ENCODE measurements at regions not wholly inside any gene's neighbourhood (a gene's known extent, or its start where the extent isn't known, plus 50 kb on each side); places are given as distances from the start of the nearest gene placed in this dataset.

GRCh38 chr4:158459085-158459820 lies 62.4 kb upstream of the RXFP1 start:
- Histone ChIP-seq H3K4me1 (ENCODE audit: insufficient read depth, low read length, poor library complexity, severe bottlenecking) (no peaks in the 10 kb centered on the region), H3K27me3 (replicated peaks; ENCODE audit: insufficient read depth, low read depth, low read length, poor library complexity) (no peaks in the 10 kb centered on the region), H3K9me3 (ENCODE audit: low read depth, low read length, poor library complexity, severe bottlenecking) (no peaks in the 10 kb centered on the region), H3K27ac (ENCODE audit: low read depth, low read length, poor library complexity, severe bottlenecking) (no peak overlapping the region), H3K4me3 (ENCODE audit: low read depth, low read length, poor library complexity, severe bottlenecking) (no peak overlapping the region), H3K36me3 (ENCODE audit: insufficient read depth, low read length, poor library complexity, severe bottlenecking) (no peaks in the 10 kb centered on the region)
- DNase-seq (ENCODE audit: low spot score), result no peak
- no peak for TF ChIP-seq CTCF (conservative IDR thresholded peaks at IDR 0.05; ENCODE audit: low read depth, low read length)
- TF ChIP-seq EZH2 (IDR thresholded peaks at IDR 0.05; ENCODE audit: borderline replicate concordance, low read depth, low read length, poor library complexity, severe bottlenecking), result no peak
- intact Hi-C loops (cut with micrococcal nuclease; ENCODE audit: unreplicated experiment), result no loop called here
- BruUV-seq (replicated peaks), result no TSS peak
- POLR2A ChIA-PET (ENCODE audit: low non-redundant PET), result no interaction called here
- CTCF ChIA-PET, result no interaction called here

GRCh38 chr4:158461336-158461735 lies 60.3 kb upstream of the RXFP1 start:
- no peaks in the 10 kb centered on the region for H3K27me3 ChIP-seq (replicated peaks; ENCODE audit: insufficient read depth, low read depth, low read length, poor library complexity)
- H3K36me3 ChIP-seq (ENCODE audit: insufficient read depth, low read length, poor library complexity, severe bottlenecking), result no peaks in the 10 kb centered on the region
- H3K4me3 ChIP-seq (ENCODE audit: low read depth, low read length, poor library complexity, severe bottlenecking), result no peak overlapping the region
- intact Hi-C loops (cut with micrococcal nuclease; ENCODE audit: unreplicated experiment), result no loop called here
- no TSS peak for BruUV-seq (replicated peaks)
- CTCF ChIA-PET, result no interaction called here
- no peak for DNase-seq (ENCODE audit: low spot score)
- TF ChIP-seq CTCF (conservative IDR thresholded peaks at IDR 0.05; ENCODE audit: low read depth, low read length) (no peak), EZH2 (IDR thresholded peaks at IDR 0.05; ENCODE audit: borderline replicate concordance, low read depth, low read length, poor library complexity, severe bottlenecking) (no peak)
- no peak overlapping the region for H3K27ac ChIP-seq (ENCODE audit: low read depth, low read length, poor library complexity, severe bottlenecking)
- no peaks in the 10 kb centered on the region for H3K9me3 ChIP-seq (ENCODE audit: low read depth, low read length, poor library complexity, severe bottlenecking)
- POLR2A ChIA-PET (ENCODE audit: low non-redundant PET), result no interaction called here
- no peaks in the 10 kb centered on the region for H3K4me1 ChIP-seq (ENCODE audit: insufficient read depth, low read length, poor library complexity, severe bottlenecking)

GRCh38 chr4:158462611-158463010 lies 59.1 kb upstream of the RXFP1 start:
- BruUV-seq (replicated peaks), result no TSS peak
- CTCF ChIA-PET, result no interaction called here
- no peaks in the 10 kb centered on the region for H3K27me3 ChIP-seq (replicated peaks; ENCODE audit: insufficient read depth, low read depth, low read length, poor library complexity)

More at GRCh38 chr4:158462611-158463010, 59.1 kb upstream of the RXFP1 start:
- no peak for TF ChIP-seq EZH2 (IDR thresholded peaks at IDR 0.05; ENCODE audit: borderline replicate concordance, low read depth, low read length, poor library complexity, severe bottlenecking)
- TF ChIP-seq CTCF (conservative IDR thresholded peaks at IDR 0.05; ENCODE audit: low read depth, low read length), result no peak
- no peak for DNase-seq (ENCODE audit: low spot score)
- POLR2A ChIA-PET (ENCODE audit: low non-redundant PET), result no interaction called here
- no peak overlapping the region for H3K4me3 ChIP-seq (ENCODE audit: low read depth, low read length, poor library complexity, severe bottlenecking)
- no peak overlapping the region for H3K27ac ChIP-seq (ENCODE audit: low read depth, low read length, poor library complexity, severe bottlenecking)
- H3K4me1 ChIP-seq (ENCODE audit: insufficient read depth, low read length, poor library complexity, severe bottlenecking), result no peaks in the 10 kb centered on the region
- intact Hi-C loops (cut with micrococcal nuclease; ENCODE audit: unreplicated experiment), result no loop called here
- no peaks in the 10 kb centered on the region for H3K9me3 ChIP-seq (ENCODE audit: low read depth, low read length, poor library complexity, severe bottlenecking)
- H3K36me3 ChIP-seq (ENCODE audit: insufficient read depth, low read length, poor library complexity, severe bottlenecking), result no peaks in the 10 kb centered on the region

Measured in A673 (cell line).